ENCODE measurements at regions not wholly inside any gene's neighbourhood (a gene's known extent, or its start where the extent isn't known, plus 50 kb on each side); places are given as distances from the start of the nearest gene placed in this dataset.
"Not testable (repeated sequence)": the region's sequence is repeated elsewhere in the genome, so short reads cannot be mapped to it uniquely, and the experiment has no call there.

GRCh38 chr14:50018201-50018932 is 98.0 kb downstream of the VCPKMT start:
- no peak for DNase-seq (ENCODE audit: low read depth in 3 of 3, low spot score in 1 of 3)

DNA sequence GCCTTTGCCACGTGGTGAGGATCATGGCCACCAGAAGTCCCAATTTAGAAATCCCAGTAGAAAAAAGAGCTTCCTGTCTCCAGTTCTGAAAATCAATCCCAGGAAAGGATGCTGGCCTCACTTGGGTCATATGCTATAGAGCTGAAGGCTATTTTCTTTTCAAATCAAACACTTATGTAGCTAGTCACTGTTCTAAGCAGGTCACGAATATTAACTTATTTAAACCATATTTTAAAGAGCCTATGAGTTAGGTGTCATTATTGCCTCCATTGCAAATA is 97.5 kb downstream of the VCPKMT start:
- DNase-seq (ENCODE audit: low read depth in 3 of 3, low spot score in 1 of 3), result no peak

DNA sequence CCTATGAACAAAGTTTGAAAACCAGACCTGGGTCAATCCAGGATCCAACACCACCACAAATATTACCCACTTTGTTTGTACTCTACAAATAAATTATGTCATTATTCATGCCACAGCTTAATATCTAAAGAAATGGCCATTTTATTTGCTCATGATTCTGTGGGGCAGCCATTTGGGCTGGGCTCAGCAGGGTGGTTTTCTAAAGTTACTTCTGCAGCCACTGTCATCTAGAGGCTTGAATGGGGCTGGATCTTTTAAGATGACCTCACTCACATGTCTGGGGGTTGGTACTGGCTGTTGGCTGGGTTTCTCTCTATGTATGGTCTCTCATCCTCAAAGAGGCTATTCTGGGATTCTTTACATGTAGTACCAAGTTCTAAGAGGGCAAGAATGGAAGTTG is 96.2 kb downstream of the VCPKMT start:
- DNase-seq (ENCODE audit: low read depth in 3 of 3, low spot score in 1 of 3), result no peak

DNA sequence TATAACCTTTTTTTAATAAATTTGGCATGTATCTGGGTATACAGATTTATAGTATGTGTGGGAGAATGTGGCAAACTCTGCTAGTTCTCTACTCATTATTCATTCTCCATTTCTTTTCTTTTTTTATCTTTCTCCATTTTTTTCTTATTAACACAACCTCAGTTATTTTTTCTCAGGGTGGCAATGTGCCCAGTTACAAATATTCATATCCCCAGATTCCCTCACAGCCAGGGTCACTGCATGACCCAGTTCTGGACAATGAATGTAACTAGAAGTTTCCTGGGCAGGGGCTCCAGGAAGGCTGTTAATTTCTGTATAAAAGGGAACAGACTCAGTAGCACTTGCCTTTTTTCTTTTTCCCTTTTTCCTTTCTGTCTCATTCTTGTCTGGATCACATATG is 95.6 kb downstream of the VCPKMT start:
- DNase-seq (ENCODE audit: low read depth in 3 of 3, low spot score in 1 of 3), result no peak

- no peak for DNase-seq (ENCODE audit: low read depth in 3 of 3, low spot score in 1 of 3)
Observed at GRCh38 chr14:50021261-50022031, 94.9 kb downstream of the VCPKMT start.

GRCh38 chr14:50022661-50023060 is 93.7 kb downstream of the VCPKMT start:
- no peak for DNase-seq (ENCODE audit: low read depth in 3 of 3, low spot score in 1 of 3)

- DNase-seq (ENCODE audit: low read depth in 3 of 3, low spot score in 1 of 3), result no peak
Observed at GRCh38 chr14:50023671-50024490, 92.5 kb downstream of the VCPKMT start.

GRCh38 chr14:50025073-50025472 is 91.3 kb downstream of the VCPKMT start:
- no peak for DNase-seq (ENCODE audit: low read depth in 3 of 3, low spot score in 1 of 3)

GRCh38 chr14:50025776-50026175 is 90.6 kb downstream of the VCPKMT start:
- no peak for DNase-seq (ENCODE audit: low read depth in 3 of 3, low spot score in 1 of 3)

- DNase-seq (ENCODE audit: low read depth in 3 of 3, low spot score in 1 of 3), result no peak
Observed at GRCh38 chr14:50026396-50026795, 90.0 kb downstream of the VCPKMT start.

DNA sequence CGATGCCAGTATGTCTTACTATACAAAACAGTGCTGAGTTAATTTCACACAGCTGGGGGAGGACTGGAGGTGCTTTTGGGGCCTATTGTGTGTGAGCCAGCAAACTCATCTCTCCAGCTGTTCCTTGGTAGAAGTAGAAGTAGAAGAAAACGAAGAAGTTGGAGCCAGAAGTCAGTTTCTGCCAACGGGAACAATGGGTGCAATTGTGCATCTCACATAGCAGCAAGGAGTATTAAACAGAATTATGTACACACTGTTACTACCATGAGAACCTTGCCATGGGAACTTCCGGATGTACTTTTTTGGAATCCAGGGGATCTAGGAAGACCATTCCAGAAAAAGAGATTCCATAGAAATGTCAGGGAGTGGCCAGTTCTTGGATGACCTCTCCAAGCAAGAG is 88.6 kb downstream of the VCPKMT start:
- DNase-seq (ENCODE audit: low read depth in 3 of 3, low spot score in 1 of 3), result no peak

DNA sequence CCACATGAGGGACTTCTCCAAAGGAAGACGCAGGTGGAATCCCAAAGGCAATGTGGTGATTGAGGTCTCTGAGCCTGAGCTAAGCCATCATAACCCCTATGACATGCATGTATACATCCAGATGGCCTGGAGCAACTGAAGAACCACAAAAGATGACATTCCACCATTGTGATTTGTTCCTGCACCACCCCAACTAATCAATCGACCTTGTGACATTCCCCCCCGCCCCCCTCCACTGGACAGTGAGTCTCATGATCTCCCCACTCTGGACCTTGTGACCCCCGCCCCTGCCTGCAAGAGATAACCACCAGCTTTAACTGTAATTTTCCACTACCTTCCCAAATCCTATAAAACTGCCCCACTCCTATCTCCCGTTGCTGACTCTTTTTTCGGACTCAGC is 87.9 kb downstream of the VCPKMT start:
- no peak for DNase-seq (ENCODE audit: low read depth in 3 of 3, low spot score in 1 of 3)

- DNase-seq (ENCODE audit: low read depth in 3 of 3, low spot score in 1 of 3), result no peak
Observed at GRCh38 chr14:50030036-50030435, 86.3 kb downstream of the VCPKMT start.

DNA sequence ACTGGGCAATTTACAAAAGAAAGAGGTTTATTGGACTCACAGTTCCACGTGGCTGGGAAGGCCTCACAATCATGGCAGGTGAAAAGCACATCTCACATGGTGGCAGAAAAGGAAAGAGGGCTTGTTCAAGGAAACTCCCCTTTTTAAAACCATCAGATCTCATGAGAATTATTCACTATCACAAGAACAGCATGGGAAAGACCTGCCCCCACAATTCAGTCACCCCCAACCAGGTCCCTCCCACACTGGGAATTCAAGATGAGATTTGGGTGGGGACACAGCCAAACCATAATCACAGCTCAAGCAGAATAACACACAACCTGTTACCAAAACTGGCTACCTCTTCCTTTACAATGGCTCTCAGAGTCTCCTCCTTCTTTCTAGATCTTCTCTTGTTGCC is 85.5 kb downstream of the VCPKMT start:
- DNase-seq (ENCODE audit: low read depth in 3 of 3, low spot score in 1 of 3), result not testable (repeated sequence)

- DNase-seq (ENCODE audit: low read depth in 3 of 3, low spot score in 1 of 3), result no peak
Observed at GRCh38 chr14:50031602-50032313, 84.6 kb downstream of the VCPKMT start.

- not testable (repeated sequence) for DNase-seq (ENCODE audit: low read depth in 3 of 3, low spot score in 1 of 3)
Observed at GRCh38 chr14:50032462-50033167, 83.8 kb downstream of the VCPKMT start.

DNA sequence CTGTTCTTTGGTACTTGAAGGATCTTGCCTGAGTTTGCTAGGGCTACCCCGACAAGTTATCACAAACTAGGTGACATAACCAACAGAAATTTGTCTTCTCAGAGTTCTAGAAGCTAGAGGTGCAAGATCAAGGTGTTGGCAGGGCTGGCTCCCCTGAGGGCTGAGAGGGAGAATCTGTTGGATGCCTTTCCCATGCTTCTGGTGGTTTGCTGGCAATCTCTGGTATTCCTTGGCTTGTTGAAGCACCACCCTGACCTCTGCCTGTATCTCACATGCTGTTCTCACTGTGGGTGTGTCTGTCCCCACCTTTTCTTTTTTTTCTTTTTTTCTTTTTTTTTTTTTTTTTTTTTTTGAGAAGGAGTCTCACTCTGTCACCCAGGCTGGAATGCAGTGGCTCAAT is 81.2 kb downstream of the VCPKMT start:
- DNase-seq (ENCODE audit: low read depth in 3 of 3, low spot score in 1 of 3), result no peak

DNA sequence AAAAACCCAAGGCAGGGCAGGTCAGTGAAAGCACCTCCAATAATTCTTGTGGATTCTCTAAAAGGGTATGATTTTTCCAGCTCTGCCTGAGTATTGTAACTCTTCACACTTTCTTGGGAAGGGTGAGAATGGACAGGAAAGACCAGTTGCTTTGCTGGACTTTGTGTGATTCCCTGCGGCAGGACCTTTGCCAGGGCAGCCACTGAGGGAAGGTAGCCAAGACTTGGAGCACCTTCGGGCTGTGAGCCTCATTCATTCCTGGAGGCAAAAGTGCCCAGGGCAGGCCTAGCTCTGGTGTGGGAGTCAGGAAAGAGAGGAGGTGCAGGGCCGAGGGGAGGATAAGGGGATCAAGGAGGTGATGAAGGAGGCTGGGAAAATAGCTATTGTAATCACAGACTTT is 80.2 kb downstream of the VCPKMT start:
- DNase-seq (ENCODE audit: low read depth in 3 of 3, low spot score in 1 of 3), result no peak

GRCh38 chr14:50036637-50037036 is 79.7 kb downstream of the VCPKMT start:
- DNase-seq (ENCODE audit: low read depth in 3 of 3, low spot score in 1 of 3), result no peak

GRCh38 chr14:50037240-50037639 is 79.1 kb downstream of the VCPKMT start:
- no peak for DNase-seq (ENCODE audit: low read depth in 3 of 3, low spot score in 1 of 3)

DNA sequence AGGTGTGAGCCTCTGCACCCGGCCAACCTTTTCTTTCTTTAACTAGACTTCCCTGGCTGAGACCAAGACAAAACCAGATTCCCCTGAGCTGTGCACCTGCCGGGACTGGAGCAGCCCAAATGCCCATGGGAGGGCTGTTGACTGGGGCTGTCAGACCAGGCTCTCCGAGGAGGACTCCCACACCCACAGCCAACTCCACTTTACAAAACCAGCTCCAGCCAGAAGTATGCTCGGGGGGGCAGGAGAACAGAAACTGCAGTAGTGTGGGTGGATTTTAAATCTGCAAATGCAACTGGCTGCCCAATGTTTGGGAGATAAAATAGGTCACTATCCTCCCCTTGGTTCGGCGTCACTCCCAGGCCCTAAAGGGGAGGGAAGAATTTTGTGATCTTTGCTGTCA is 78.5 kb downstream of the VCPKMT start:
- no peak for DNase-seq (ENCODE audit: low read depth in 3 of 3, low spot score in 1 of 3)

Data from stimulated activated CD4-positive, alpha-beta T cell treated with anti-CD3 and anti-CD28 coated beads, TNF-alpha, amount 100 ng/mL, for 1 hour (primary cell).